Ascending aorta (tissue), 2 donors: ENCODE measurements at regions not wholly inside any gene's neighbourhood (a gene's known extent, or its start where the extent isn't known, plus 50 kb on each side); places are given as distances from the start of the nearest gene placed in this dataset.

Source experiments
- DNase-seq, 2 donors: peaks; one replicate each; pipeline ENCODE4 v3.0.0-alpha.2; 2019; ENCODE audit warnings: low spot score in 2 of 2
- H3K27ac ChIP-seq, 2 donors: fragments of 200-600 bp; sonication (generic); one replicate each; pipeline ENCODE4 v1.5.1; 2016 to 2017; ENCODE audit warnings: mild to moderate bottlenecking in 1 of 2
- H3K27me3 ChIP-seq: fragments of 200-600 bp; sonication (generic); one replicate; pipeline ENCODE4 v1.5.1; 2017
- H3K36me3 ChIP-seq, 2 donors: fragments of 200-600 bp; sonication (generic); one replicate each; pipeline ENCODE4 v1.5.1; 2016
- H3K4me1 ChIP-seq, 2 donors: fragments of 200-600 bp; sonication (generic); one replicate each; pipeline ENCODE4 v1.5.1; 2016 to 2017; ENCODE audit warnings: mild to moderate bottlenecking in 1 of 2
- H3K4me3 ChIP-seq, 2 donors: fragments of 200-600 bp; sonication (generic); one replicate each; pipeline ENCODE4 v1.5.1; 2016 to 2017; ENCODE audit warnings: mild to moderate bottlenecking in 1 of 2
- H3K9me3 ChIP-seq, 2 donors: fragments of 200-600 bp; sonication (generic); one replicate each; pipeline ENCODE4 v1.5.1; 2016
- CTCF ChIP-seq, 3 experiments: fragments of 200-600 bp in 2 of 3; fragments of 450-650 bp in 1 of 3; sonication (generic) in 2 of 3; IDR thresholded peaks; one replicate each; pipeline ENCODE4 v1.5.1; 2016 to 2019; ENCODE audit warnings: antibody characterized with exemption in 3 of 3, mild to moderate bottlenecking in 1 of 3, moderate library complexity in 1 of 3
- intact Hi-C: fragments of 100-400 bp; cut with DNase I; formaldehyde crosslinking; loops from one replicate; pipeline ENCODE4 v1.15.1; 2023

- Histone ChIP-seq H3K4me1 (peaks cover 0 to 36% of the 10 kb centered on the region in 2 donors), H3K27ac (no peak overlapping the region), H3K4me3 (no peak overlapping the region), H3K36me3 (no peaks in the 10 kb centered on the region), H3K27me3 (no peaks in the 10 kb centered on the region), H3K9me3 (no peaks in the 10 kb centered on the region)
- intact Hi-C loops: loop anchor here (5.0 kb wide), 1 partner anchor 128 kb away; the partner anchor contains the start of gene SESN3
- no peak for TF ChIP-seq CTCF (IDR thresholded peaks at IDR 0.05)
- DNase-seq: no peak
Measured at GRCh38 chr11:95360377-95361075, 129.5 kb upstream of the SESN3 start.

GRCh38 chr11:95359756-95360155 is 128.8 kb upstream of the SESN3 start:
- intact Hi-C loops: loop anchor here (5.0 kb wide), 1 partner anchor 127 kb away; the partner anchor contains the start of gene SESN3
- H3K27ac ChIP-seq: no peak overlapping the region

GRCh38 chr11:95359341-95359663 is 128.3 kb upstream of the SESN3 start:
- no peak for DNase-seq
- intact Hi-C loops: no loop called here
- no peak overlapping the region for H3K27ac ChIP-seq
- peaks cover 0 to 26% of the 10 kb centered on the region in 2 donors for H3K4me1 ChIP-seq
- H3K9me3 ChIP-seq: no peaks in the 10 kb centered on the region
- H3K27me3 ChIP-seq: no peaks in the 10 kb centered on the region
- no peak overlapping the region for H3K4me3 ChIP-seq
- no peak for TF ChIP-seq CTCF (IDR thresholded peaks at IDR 0.05)
- H3K36me3 ChIP-seq: no peaks in the 10 kb centered on the region

More at GRCh38 chr11:95359756-95360155, 128.8 kb upstream of the SESN3 start:
- H3K4me1 ChIP-seq: peaks cover 0 to 29% of the 10 kb centered on the region in 2 donors
- no peaks in the 10 kb centered on the region for H3K9me3 ChIP-seq
- H3K27me3 ChIP-seq: no peaks in the 10 kb centered on the region
- H3K4me3 ChIP-seq: no peak overlapping the region
- no peak for DNase-seq
- no peak for TF ChIP-seq CTCF (IDR thresholded peaks at IDR 0.05)
- no peaks in the 10 kb centered on the region for H3K36me3 ChIP-seq

- H3K4me1 ChIP-seq: peaks cover 0 to 20% of the 10 kb centered on the region in 2 donors
- DNase-seq: no peak
- no peak overlapping the region for H3K4me3 ChIP-seq
- H3K27ac ChIP-seq: no peak overlapping the region
- H3K27me3 ChIP-seq: no peaks in the 10 kb centered on the region
- H3K36me3 ChIP-seq: no peaks in the 10 kb centered on the region
- H3K9me3 ChIP-seq: no peaks in the 10 kb centered on the region
- intact Hi-C loops: no loop called here
- TF ChIP-seq CTCF (IDR thresholded peaks at IDR 0.05): no peak
Measured at GRCh38 chr11:95358511-95359340, 127.7 kb upstream of the SESN3 start.

GRCh38 chr11:95354304-95354703 is 123.3 kb upstream of the SESN3 start:
- Histone ChIP-seq H3K27ac (no peak overlapping the region), H3K36me3 (no peaks in the 10 kb centered on the region), H3K4me3 (no peak overlapping the region), H3K9me3 (peaks cover 0 to 4% of the 10 kb centered on the region in 2 donors), H3K4me1 (peaks cover 0 to 1% of the 10 kb centered on the region in 2 donors), H3K27me3 (no peaks in the 10 kb centered on the region)
- intact Hi-C loops: no loop called here
- no peak for DNase-seq
- no peak for TF ChIP-seq CTCF (IDR thresholded peaks at IDR 0.05)
